Caco-2 (cell line): ENCODE measurements at regions not wholly inside any gene's neighbourhood (a gene's known extent, or its start where the extent isn't known, plus 50 kb on each side); places are given as distances from the start of the nearest gene placed in this dataset.

Source experiments
- BruUV-seq: library from RNA; stranded (reverse); fragments of 400-500 nt; replicated peaks from 2 replicates; lab custom pipeline; 2021; lab: Mats Ljungman, UMichigan
- CTCF ChIA-PET: fragments of 300-600 bp; sonication (Branson Sonifier 250); formaldehyde crosslinking; loops from one replicate; lab custom pipeline; 2022; ENCODE audit warnings: antibody characterized with exemption; lab: Charles Lee
- POLR2A ChIA-PET: fragments of 300-600 bp; sonication (Branson Sonifier 250); formaldehyde crosslinking; loops from one replicate; lab custom pipeline; 2022; ENCODE audit warnings: antibody characterized with exemption; lab: Charles Lee
- DNase-seq, 2 experiments: peaks; one replicate each; pipeline versions ENCODE4 v3.0.0 to v3.0.0-alpha.2; 2020 to 2022
- H3K27me3 ChIP-seq: replicated peaks from 2 replicates; pipeline ENCODE4 v1.6.0; 2011; ENCODE audit warnings: low read length; ENCODE audit not compliant: control insufficient read depth, insufficient read depth
- H3K36me3 ChIP-seq: 2 replicates; pipeline ENCODE4 v1.5.1; 2011; ENCODE audit warnings: low read length; ENCODE audit not compliant: control insufficient read depth, insufficient read depth
- H3K4me1 ChIP-seq: fragments of 250-450 bp; sonication (Bioruptor Pico); 2 replicates; pipeline ENCODE4 v1.5.1; 2020; ENCODE audit warnings: mild to moderate bottlenecking
- H3K4me3 ChIP-seq: 2 replicates; pipeline ENCODE4 v1.5.1; 2011; ENCODE audit warnings: low read depth, mild to moderate bottlenecking, control low read depth, low read length
- H3K9me3 ChIP-seq: fragments of 250-450 bp; sonication (Bioruptor Pico); 2 replicates; pipeline ENCODE4 v1.5.1; 2020; ENCODE audit warnings: mild to moderate bottlenecking, moderate library complexity
- H3K27ac Mint-ChIP-seq: one replicate; pipeline ENCODE4 v1.8.0; 2022; ENCODE audit warnings: mixed read lengths; ENCODE audit not compliant: unreplicated experiment
- H3K27me3 Mint-ChIP-seq: one replicate; pipeline ENCODE4 v1.8.0; 2022; ENCODE audit warnings: mixed read lengths; ENCODE audit not compliant: insufficient read depth, unreplicated experiment
- H3K36me3 Mint-ChIP-seq: one replicate; pipeline ENCODE4 v1.8.0; 2022; ENCODE audit warnings: mild to moderate bottlenecking, mixed read lengths; ENCODE audit not compliant: insufficient read depth, unreplicated experiment
- H3K4me1 Mint-ChIP-seq: one replicate; pipeline ENCODE4 v1.8.0; 2022; ENCODE audit warnings: low read depth, mixed read lengths; ENCODE audit not compliant: unreplicated experiment
- H3K4me3 Mint-ChIP-seq: one replicate; pipeline ENCODE4 v1.8.0; 2022; ENCODE audit warnings: mild to moderate bottlenecking, moderate library complexity, mixed read lengths; ENCODE audit not compliant: unreplicated experiment
- H3K9me3 Mint-ChIP-seq: one replicate; pipeline ENCODE4 v1.8.0; 2022; ENCODE audit warnings: mixed read lengths; ENCODE audit not compliant: unreplicated experiment
- CTCF ChIP-seq, 2 experiments: fragments of 200-600 bp in 1 of 2; IDR thresholded peaks; 1 replicate in 1 of 2; 2 replicates in 1 of 2; pipeline versions ENCODE4 v1.5.1 to v1.8.0; 2011 to 2022; ENCODE audit warnings: antibody characterized with exemption in 1 of 2, control low read depth in 1 of 2, inconsistent platforms in 1 of 2, low read depth in 1 of 2, low read length in 1 of 2, mild to moderate bottlenecking in 1 of 2, moderate library complexity in 1 of 2; ENCODE audit not compliant: insufficient read depth in 1 of 2, severe bottlenecking in 1 of 2, unreplicated experiment in 1 of 2
- intact Hi-C: fragments of 100-400 bp; cut with micrococcal nuclease; formaldehyde crosslinking; loops from one replicate; pipeline ENCODE4 v1.10.0; 2022; ENCODE audit not compliant: unreplicated experiment

GRCh38 chr2:116891191-116891590, 923.3 kb upstream of the DDX18 start:
- no peak for TF ChIP-seq CTCF (IDR thresholded peaks at IDR 0.05; ENCODE audit: insufficient read depth in 1 of 2, low read depth in 1 of 2, low read length in 1 of 2, severe bottlenecking in 1 of 2, unreplicated experiment in 1 of 2)
- no TSS peak for BruUV-seq
- H3K4me3 ChIP-seq = no peak overlapping the region
- H3K27me3 ChIP-seq = no peaks in the 10 kb centered on the region
- H3K27ac Mint-ChIP-seq = no peak overlapping the region
- no peak overlapping the region for H3K4me3 Mint-ChIP-seq
- H3K36me3 ChIP-seq = no peaks in the 10 kb centered on the region
- no peaks in the 10 kb centered on the region for H3K4me1 Mint-ChIP-seq
- intact Hi-C loops = no loop called here
- POLR2A ChIA-PET = no interaction called here
- H3K9me3 Mint-ChIP-seq = peaks cover 25% of the 10 kb centered on the region
- CTCF ChIA-PET = no interaction called here
- no peaks in the 10 kb centered on the region for H3K27me3 Mint-ChIP-seq
- H3K36me3 Mint-ChIP-seq = no peaks in the 10 kb centered on the region
- H3K9me3 ChIP-seq = 0 out of 2 replicates have a peak, but pooled peaks cover 3% of the 10 kb centered on the region
- no peaks in the 10 kb centered on the region for H3K4me1 ChIP-seq
- DNase-seq = no peak

- intact Hi-C loops = no loop called here
- Mint-ChIP-seq H3K4me1 (no peaks in the 10 kb centered on the region), H3K27me3 (no peaks in the 10 kb centered on the region), H3K9me3 (no peaks in the 10 kb centered on the region), H3K27ac (no peak overlapping the region), H3K4me3 (no peak overlapping the region), H3K36me3 (no peaks in the 10 kb centered on the region)
- no TSS peak for BruUV-seq
- POLR2A ChIA-PET = no interaction called here
- no peak overlapping the region for H3K4me3 ChIP-seq
- TF ChIP-seq CTCF (IDR thresholded peaks at IDR 0.05; ENCODE audit: insufficient read depth in 1 of 2, low read depth in 1 of 2, low read length in 1 of 2, severe bottlenecking in 1 of 2, unreplicated experiment in 1 of 2) = no peak
- CTCF ChIA-PET = no interaction called here
- H3K27me3 ChIP-seq = no peaks in the 10 kb centered on the region
- no peak for DNase-seq
- H3K9me3 ChIP-seq = no peaks in the 10 kb centered on the region
- no peaks in the 10 kb centered on the region for H3K4me1 ChIP-seq
- no peaks in the 10 kb centered on the region for H3K36me3 ChIP-seq
Observed at GRCh38 chr2:116911540-116911939, 903.0 kb upstream of the DDX18 start.

- Mint-ChIP-seq H3K27me3 (no peaks in the 10 kb centered on the region), H3K4me3 (no peak overlapping the region), H3K36me3 (no peaks in the 10 kb centered on the region), H3K9me3 (no peaks in the 10 kb centered on the region), H3K27ac (no peak overlapping the region), H3K4me1 (no peaks in the 10 kb centered on the region)
- Histone ChIP-seq H3K9me3 (no peaks in the 10 kb centered on the region), H3K36me3 (no peaks in the 10 kb centered on the region), H3K4me3 (no peak overlapping the region), H3K27me3 (no peaks in the 10 kb centered on the region), H3K4me1 (no peaks in the 10 kb centered on the region)
- intact Hi-C loops = no loop called here
- no peak for DNase-seq
- BruUV-seq = no TSS peak
- no peak for TF ChIP-seq CTCF (IDR thresholded peaks at IDR 0.05; ENCODE audit: insufficient read depth in 1 of 2, low read depth in 1 of 2, low read length in 1 of 2, severe bottlenecking in 1 of 2, unreplicated experiment in 1 of 2)
- ChIA-PET POLR2A (no interaction called here), CTCF (no interaction called here)
Observed at GRCh38 chr2:116915673-116916072, 898.8 kb upstream of the DDX18 start.
